ENCODE measurements at regions not wholly inside any gene's neighbourhood (a gene's known extent, or its start where the extent isn't known, plus 50 kb on each side); places are given as distances from the start of the nearest gene placed in this dataset.

GRCh38 chr10:36602374-36602773 lies 523.0 kb upstream of the ANKRD30A start:
- TF ChIP-seq POLR2A (IDR thresholded peaks at IDR 0.05; ENCODE audit: low read depth, low read length) = no peak
- no peak for TF ChIP-seq MAX (IDR thresholded peaks at IDR 0.05; ENCODE audit: insufficient read depth, insufficient read length)
- TF ChIP-seq JUN (IDR thresholded peaks at IDR 0.05; ENCODE audit: borderline replicate concordance, insufficient read depth, insufficient read length, low read depth) = peak; percentile 21
- TF ChIP-seq, protein P1, sequence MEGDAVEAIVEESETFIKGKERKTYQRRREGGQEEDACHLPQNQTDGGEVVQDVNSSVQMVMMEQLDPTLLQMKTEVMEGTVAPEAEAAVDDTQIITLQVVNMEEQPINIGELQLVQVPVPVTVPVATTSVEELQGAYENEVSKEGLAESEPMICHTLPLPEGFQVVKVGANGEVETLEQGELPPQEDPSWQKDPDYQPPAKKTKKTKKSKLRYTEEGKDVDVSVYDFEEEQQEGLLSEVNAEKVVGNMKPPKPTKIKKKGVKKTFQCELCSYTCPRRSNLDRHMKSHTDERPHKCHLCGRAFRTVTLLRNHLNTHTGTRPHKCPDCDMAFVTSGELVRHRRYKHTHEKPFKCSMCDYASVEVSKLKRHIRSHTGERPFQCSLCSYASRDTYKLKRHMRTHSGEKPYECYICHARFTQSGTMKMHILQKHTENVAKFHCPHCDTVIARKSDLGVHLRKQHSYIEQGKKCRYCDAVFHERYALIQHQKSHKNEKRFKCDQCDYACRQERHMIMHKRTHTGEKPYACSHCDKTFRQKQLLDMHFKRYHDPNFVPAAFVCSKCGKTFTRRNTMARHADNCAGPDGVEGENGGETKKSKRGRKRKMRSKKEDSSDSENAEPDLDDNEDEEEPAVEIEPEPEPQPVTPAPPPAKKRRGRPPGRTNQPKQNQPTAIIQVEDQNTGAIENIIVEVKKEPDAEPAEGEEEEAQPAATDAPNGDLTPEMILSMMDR (IDR thresholded peaks at IDR 0.05; ENCODE audit: extremely low read depth in 1 of 2, insufficient read depth in 1 of 2, low read depth in 1 of 2, low read length in 2 of 2) = no peak
- no peak for TF ChIP-seq EZH2 (IDR thresholded peaks at IDR 0.05; ENCODE audit: borderline replicate concordance, low read depth, low read length, severe bottlenecking)
- no peak for TF ChIP-seq POLR2AphosphoS5 (IDR thresholded peaks at IDR 0.05; ENCODE audit: insufficient read depth, low read depth, low read length)

Data from endothelial cell of umbilical vein (primary cell).